SK-N-SH treated with all-trans-retinoic acid at 6 μM for 48 hours (cell line): ENCODE measurements at regions not wholly inside any gene's neighbourhood (a gene's known extent, or its start where the extent isn't known, plus 50 kb on each side); places are given as distances from the start of the nearest gene placed in this dataset.

Experiments used
- ATAC-seq: fragments of 200-7000 bp; cut with Tn5 transposase; 3 replicates; pipeline ENCODE4 v1.9.1; 2020; ENCODE audit warnings: mild to moderate bottlenecking, moderate library complexity
- ARNTL ChIP-seq: fragments of 450-650 bp; formaldehyde crosslinking; IDR thresholded peaks from 2 replicates; pipeline ENCODE4 v1.5.0; 2020; ENCODE audit warnings: low read depth, mild to moderate bottlenecking, moderate library complexity, borderline replicate concordance
- BACH2 ChIP-seq: fragments of 250-450 bp; sonication (Bioruptor Pico); IDR thresholded peaks from 2 replicates; pipeline ENCODE4 v1.9.0; 2021; ENCODE audit warnings: mild to moderate bottlenecking, borderline replicate concordance
- CSDC2 ChIP-seq: fragments of 250-450 bp; sonication (Bioruptor Pico); IDR thresholded peaks from 2 replicates; pipeline ENCODE4 v1.5.0; 2020; ENCODE audit warnings: mild to moderate bottlenecking, moderate library complexity
- ESRRG ChIP-seq: fragments of 250-450 bp; sonication (Bioruptor Pico); IDR thresholded peaks from 2 replicates; pipeline ENCODE4 v1.6.1; 2021; ENCODE audit warnings: mild to moderate bottlenecking
- ISL1 ChIP-seq: fragments of 250-450 bp; sonication (Bioruptor Pico); IDR thresholded peaks from 2 replicates; pipeline ENCODE4 v2.1.2; 2022; ENCODE audit warnings: mild to moderate bottlenecking, moderate library complexity
- OSR1 ChIP-seq: fragments of 250-450 bp; sonication (Bioruptor Pico); IDR thresholded peaks from 2 replicates; pipeline ENCODE4 v1.8.0; 2022; ENCODE audit warnings: moderate library complexity, mild to moderate bottlenecking, inconsistent platforms
- PATZ1 ChIP-seq: fragments of 250-450 bp; sonication (Bioruptor Pico); IDR thresholded peaks from 2 replicates; pipeline ENCODE4 v1.8.0; 2020; ENCODE audit warnings: mild to moderate bottlenecking, moderate library complexity, borderline replicate concordance
- POU6F1 ChIP-seq: fragments of 250-450 bp; sonication (Bioruptor Pico); IDR thresholded peaks from 2 replicates; pipeline ENCODE4 v1.8.0; 2021; ENCODE audit warnings: low read depth, mild to moderate bottlenecking, moderate library complexity, borderline replicate concordance
- RARB ChIP-seq: fragments of 250-450 bp; sonication (Bioruptor Pico); IDR thresholded peaks from 2 replicates; pipeline ENCODE4 v1.8.0; 2021; ENCODE audit warnings: mild to moderate bottlenecking, moderate library complexity
- SNAI2 ChIP-seq: fragments of 250-450 bp; sonication (Bioruptor Pico); IDR thresholded peaks from 2 replicates; pipeline ENCODE4 v1.5.0; 2020; ENCODE audit warnings: mild to moderate bottlenecking, moderate library complexity
- TOX ChIP-seq: fragments of 250-450 bp; sonication (Bioruptor Pico); IDR thresholded peaks from 2 replicates; pipeline ENCODE4 v1.8.0; 2021; ENCODE audit warnings: mild to moderate bottlenecking, moderate library complexity, borderline replicate concordance
- ZC3H10 ChIP-seq: fragments of 250-450 bp; sonication (Bioruptor Pico); IDR thresholded peaks from 2 replicates; pipeline ENCODE4 v1.5.1; 2021; ENCODE audit warnings: mild to moderate bottlenecking, moderate library complexity
- ZFP3 ChIP-seq: fragments of 250-450 bp; sonication (Bioruptor Pico); IDR thresholded peaks from 2 replicates; pipeline ENCODE4 v1.5.0; 2020; ENCODE audit warnings: mild to moderate bottlenecking, moderate library complexity
- ZFP30 ChIP-seq: fragments of 450-650 bp; formaldehyde crosslinking; IDR thresholded peaks from 2 replicates; pipeline ENCODE4 v1.5.0; 2022; ENCODE audit warnings: mild to moderate bottlenecking, moderate library complexity
- ZNF565 ChIP-seq: fragments of 450-650 bp; formaldehyde crosslinking; conservative IDR thresholded peaks from 2 replicates; pipeline ENCODE4 v1.5.0; 2020; ENCODE audit warnings: low read depth, mild to moderate bottlenecking, moderate library complexity
- ZNF70 ChIP-seq: fragments of 450-650 bp; formaldehyde crosslinking; IDR thresholded peaks from 2 replicates; pipeline ENCODE4 v1.5.0; 2020; ENCODE audit warnings: mild to moderate bottlenecking, moderate library complexity
- ZNF8 ChIP-seq: fragments of 450-650 bp; formaldehyde crosslinking; IDR thresholded peaks from 2 replicates; pipeline ENCODE4 v1.5.0; 2020; ENCODE audit warnings: mild to moderate bottlenecking, moderate library complexity
- TF ChIP-seq, protein P1 (sequence below): fragments of 250-450 bp; sonication (Bioruptor Pico); IDR thresholded peaks from 2 replicates; pipeline ENCODE4 v1.5.1; 2020; ENCODE audit warnings: low read depth, mild to moderate bottlenecking, moderate library complexity
- TF ChIP-seq, protein P2 (sequence below): fragments of 250-450 bp; sonication (Bioruptor Pico); IDR thresholded peaks from 2 replicates; pipeline ENCODE4 v1.5.1; 2021; ENCODE audit warnings: mild to moderate bottlenecking, moderate library complexity
- TF ChIP-seq, protein P3 (sequence below): fragments of 250-450 bp; sonication (Bioruptor Pico); IDR thresholded peaks from 2 replicates; pipeline ENCODE4 v1.5.0; 2020; ENCODE audit warnings: mild to moderate bottlenecking, moderate library complexity

GRCh38 chr5:158178535-158178934 lies 319.6 kb upstream of the CLINT1 start:
- ATAC-seq: no peak
- TF ChIP-seq ZNF70 (CRISPR knock-in tag): no peak
- TF ChIP-seq ZNF8 (CRISPR knock-in tag): no peak
- no peak for TF ChIP-seq ZNF565 (CRISPR knock-in tag)
- TF ChIP-seq CSDC2: no peak
- no peak for TF ChIP-seq TOX (CRISPR knock-in tag)
- TF ChIP-seq, all 23 proteins: peak for 0

DNA sequence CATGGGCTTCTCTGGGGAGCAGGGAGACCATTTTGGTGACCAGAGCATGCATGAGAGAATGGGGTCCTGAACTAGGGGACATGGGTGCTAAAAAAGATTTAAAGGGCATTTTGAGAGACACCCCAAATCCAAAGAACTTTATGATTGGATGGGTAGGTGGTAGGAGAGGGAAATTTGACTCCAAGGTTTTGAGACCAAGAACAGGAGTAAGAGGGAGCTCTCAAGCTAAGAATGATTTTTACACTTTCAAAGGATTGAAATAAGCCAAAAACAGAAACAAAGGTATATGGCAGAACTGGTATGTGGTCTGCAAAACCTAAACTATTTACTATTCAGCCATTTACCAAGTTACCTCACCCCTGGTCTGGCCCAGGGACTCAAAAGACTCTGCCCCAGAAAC lies 318.2 kb upstream of the CLINT1 start:
- no peak for ATAC-seq
- TF ChIP-seq ISL1 (CRISPR knock-in tag): no peak
- TF ChIP-seq, all 23 proteins: peak for 0

DNA sequence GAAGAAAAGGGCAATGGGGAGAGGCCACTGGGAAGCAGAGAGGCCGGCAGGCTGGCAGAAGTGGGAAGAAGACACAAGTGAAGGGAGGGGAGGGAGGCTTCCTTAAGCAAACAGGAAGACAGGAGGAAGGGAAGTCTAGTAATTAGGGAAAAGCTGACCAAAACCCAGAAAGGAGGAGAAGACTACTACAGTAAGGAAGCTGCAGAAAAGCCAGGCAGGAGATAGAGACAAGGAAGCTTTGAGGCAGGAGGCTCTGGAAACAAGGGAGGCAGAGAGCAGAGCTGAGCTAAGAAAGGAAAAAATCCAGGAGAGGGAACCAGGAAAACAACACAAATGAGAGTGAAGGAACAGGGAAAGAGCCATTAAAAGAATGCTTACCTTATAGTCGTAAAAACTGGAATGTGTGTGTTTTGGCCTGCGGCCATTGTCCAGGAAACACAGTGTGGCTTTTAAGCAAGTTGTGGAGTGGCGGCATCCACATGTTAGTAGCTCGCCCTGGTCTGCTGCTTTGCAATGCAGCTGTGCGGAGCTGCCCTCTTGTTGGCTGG lies 317.1 kb upstream of the CLINT1 start:
- no peak for ATAC-seq

DNA sequence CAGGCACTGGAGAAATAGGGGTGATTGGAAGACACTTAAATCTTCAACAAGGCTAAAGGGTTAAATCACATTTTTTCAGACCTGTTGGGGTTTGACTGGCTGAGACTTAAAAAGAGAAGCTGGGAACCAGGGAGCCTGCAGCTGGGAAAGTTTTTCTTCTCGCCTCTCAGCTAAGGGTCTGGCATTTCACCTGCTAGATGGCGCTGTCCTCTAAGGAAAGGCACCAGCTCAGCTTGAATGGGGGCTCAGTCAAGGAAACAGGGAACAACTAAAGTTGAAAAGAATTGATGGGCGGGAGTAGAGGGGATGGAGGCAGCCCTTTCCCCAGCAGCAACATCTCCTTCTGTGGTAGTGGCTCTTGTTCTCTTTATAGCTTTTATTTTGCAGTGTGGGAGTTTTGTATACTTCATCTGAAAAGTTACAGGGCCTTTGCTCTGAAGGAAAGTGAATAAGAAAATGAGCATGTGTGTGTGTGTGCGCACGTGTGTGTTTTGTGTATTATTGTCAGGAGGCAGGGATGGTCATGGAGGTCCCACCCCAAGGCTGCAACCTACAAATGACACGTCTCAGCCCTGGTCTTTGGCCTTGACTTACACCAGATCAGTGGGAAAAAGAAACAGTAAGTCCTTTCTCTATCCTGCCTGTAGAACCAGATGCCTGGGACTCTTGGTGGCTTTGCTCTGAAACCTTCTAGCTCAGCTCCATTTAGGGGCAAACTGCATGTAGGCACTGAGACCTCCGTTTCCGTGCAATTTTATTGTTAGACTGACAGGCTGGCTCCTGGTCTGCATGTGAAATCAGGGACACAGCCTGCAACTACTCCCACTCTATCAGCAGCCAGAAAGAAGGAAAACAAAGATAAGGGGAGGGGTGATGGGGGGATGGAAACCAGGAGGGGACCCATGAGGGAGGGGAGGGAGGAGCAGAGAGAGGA lies 316.2 kb upstream of the CLINT1 start:
- peak; percentile 98 for ATAC-seq
- TF ChIP-seq ZFP30 (CRISPR knock-in tag) (no peak), ZNF565 (CRISPR knock-in tag) (no peak), PATZ1 (CRISPR knock-in tag) (no peak), ZC3H10 (no peak), OSR1 (no peak), BACH2 (no peak), RARB (CRISPR knock-in tag) (no peak), ESRRG (CRISPR knock-in tag) (no peak), ARNTL (CRISPR knock-in tag) (no peak), ZNF8 (CRISPR knock-in tag) (no peak), ZFP3 (CRISPR knock-in tag) (no peak), SNAI2 (no peak), POU6F1 (no peak), TOX (CRISPR knock-in tag) (no peak)
- TF ChIP-seq, protein P1, sequence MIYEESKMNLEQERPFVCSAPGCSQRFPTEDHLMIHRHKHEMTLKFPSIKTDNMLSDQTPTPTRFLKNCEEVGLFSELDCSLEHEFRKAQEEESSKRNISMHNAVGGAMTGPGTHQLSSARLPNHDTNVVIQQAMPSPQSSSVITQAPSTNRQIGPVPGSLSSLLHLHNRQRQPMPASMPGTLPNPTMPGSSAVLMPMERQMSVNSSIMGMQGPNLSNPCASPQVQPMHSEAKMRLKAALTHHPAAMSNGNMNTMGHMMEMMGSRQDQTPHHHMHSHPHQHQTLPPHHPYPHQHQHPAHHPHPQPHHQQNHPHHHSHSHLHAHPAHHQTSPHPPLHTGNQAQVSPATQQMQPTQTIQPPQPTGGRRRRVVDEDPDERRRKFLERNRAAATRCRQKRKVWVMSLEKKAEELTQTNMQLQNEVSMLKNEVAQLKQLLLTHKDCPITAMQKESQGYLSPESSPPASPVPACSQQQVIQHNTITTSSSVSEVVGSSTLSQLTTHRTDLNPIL: no peak
- TF ChIP-seq, protein P2, sequence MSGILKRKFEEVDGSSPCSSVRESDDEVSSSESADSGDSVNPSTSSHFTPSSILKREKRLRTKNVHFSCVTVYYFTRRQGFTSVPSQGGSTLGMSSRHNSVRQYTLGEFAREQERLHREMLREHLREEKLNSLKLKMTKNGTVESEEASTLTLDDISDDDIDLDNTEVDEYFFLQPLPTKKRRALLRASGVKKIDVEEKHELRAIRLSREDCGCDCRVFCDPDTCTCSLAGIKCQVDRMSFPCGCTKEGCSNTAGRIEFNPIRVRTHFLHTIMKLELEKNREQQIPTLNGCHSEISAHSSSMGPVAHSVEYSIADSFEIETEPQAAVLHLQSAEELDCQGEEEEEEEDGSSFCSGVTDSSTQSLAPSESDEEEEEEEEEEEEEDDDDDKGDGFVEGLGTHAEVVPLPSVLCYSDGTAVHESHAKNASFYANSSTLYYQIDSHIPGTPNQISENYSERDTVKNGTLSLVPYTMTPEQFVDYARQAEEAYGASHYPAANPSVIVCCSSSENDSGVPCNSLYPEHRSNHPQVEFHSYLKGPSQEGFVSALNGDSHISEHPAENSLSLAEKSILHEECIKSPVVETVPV (CRISPR knock-in tag): no peak

More for the DNA sequence above, 317.1 kb upstream of the CLINT1 start:
- TF ChIP-seq ARNTL (CRISPR knock-in tag) (no peak), BACH2 (no peak), ZNF8 (CRISPR knock-in tag) (no peak), OSR1 (no peak)
- TF ChIP-seq, protein P1: no peak
- TF ChIP-seq, protein P3, sequence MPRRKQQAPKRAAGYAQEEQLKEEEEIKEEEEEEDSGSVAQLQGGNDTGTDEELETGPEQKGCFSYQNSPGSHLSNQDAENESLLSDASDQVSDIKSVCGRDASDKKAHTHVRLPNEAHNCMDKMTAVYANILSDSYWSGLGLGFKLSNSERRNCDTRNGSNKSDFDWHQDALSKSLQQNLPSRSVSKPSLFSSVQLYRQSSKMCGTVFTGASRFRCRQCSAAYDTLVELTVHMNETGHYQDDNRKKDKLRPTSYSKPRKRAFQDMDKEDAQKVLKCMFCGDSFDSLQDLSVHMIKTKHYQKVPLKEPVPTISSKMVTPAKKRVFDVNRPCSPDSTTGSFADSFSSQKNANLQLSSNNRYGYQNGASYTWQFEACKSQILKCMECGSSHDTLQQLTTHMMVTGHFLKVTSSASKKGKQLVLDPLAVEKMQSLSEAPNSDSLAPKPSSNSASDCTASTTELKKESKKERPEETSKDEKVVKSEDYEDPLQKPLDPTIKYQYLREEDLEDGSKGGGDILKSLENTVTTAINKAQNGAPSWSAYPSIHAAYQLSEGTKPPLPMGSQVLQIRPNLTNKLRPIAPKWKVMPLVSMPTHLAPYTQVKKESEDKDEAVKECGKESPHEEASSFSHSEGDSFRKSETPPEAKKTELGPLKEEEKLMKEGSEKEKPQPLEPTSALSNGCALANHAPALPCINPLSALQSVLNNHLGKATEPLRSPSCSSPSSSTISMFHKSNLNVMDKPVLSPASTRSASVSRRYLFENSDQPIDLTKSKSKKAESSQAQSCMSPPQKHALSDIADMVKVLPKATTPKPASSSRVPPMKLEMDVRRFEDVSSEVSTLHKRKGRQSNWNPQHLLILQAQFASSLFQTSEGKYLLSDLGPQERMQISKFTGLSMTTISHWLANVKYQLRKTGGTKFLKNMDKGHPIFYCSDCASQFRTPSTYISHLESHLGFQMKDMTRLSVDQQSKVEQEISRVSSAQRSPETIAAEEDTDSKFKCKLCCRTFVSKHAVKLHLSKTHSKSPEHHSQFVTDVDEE (CRISPR knock-in tag): no peak
